ENCODE measurements at regions not wholly inside any gene's neighbourhood (a gene's known extent, or its start where the extent isn't known, plus 50 kb on each side); places are given as distances from the start of the nearest gene placed in this dataset.

GRCh38 chr1:184215274-184215925 is 163.9 kb downstream of the TSEN15 start:
- DNase-seq (ENCODE audit: low read depth in 4 of 4, low spot score in 3 of 4): no peak

- DNase-seq (ENCODE audit: low read depth in 4 of 4, low spot score in 3 of 4): no peak
Measured at GRCh38 chr1:184218458-184219075, 167.0 kb downstream of the TSEN15 start.

- DNase-seq (ENCODE audit: low read depth in 4 of 4, low spot score in 3 of 4): no peak
Measured at GRCh38 chr1:184219414-184219813, 167.4 kb upstream of the C1orf21 start.

- DNase-seq (ENCODE audit: low read depth in 4 of 4, low spot score in 3 of 4): no peak
Measured at GRCh38 chr1:184219883-184220282, 166.9 kb upstream of the C1orf21 start.

GRCh38 chr1:184221087-184221486 is 165.7 kb upstream of the C1orf21 start:
- DNase-seq (ENCODE audit: low read depth in 4 of 4, low spot score in 3 of 4): no peak

- no peak for DNase-seq (ENCODE audit: low read depth in 4 of 4, low spot score in 3 of 4)
Measured at GRCh38 chr1:184222652-184223052, 164.2 kb upstream of the C1orf21 start.

- no peak for DNase-seq (ENCODE audit: low read depth in 4 of 4, low spot score in 3 of 4)
Measured at GRCh38 chr1:184223216-184223615, 163.6 kb upstream of the C1orf21 start.

- DNase-seq (ENCODE audit: low read depth in 4 of 4, low spot score in 3 of 4): no peak
Measured at GRCh38 chr1:184225283-184226099, 161.3 kb upstream of the C1orf21 start.

GRCh38 chr1:184226100-184226487 is 160.7 kb upstream of the C1orf21 start:
- DNase-seq (ENCODE audit: low read depth in 4 of 4, low spot score in 3 of 4): no peak

- DNase-seq (ENCODE audit: low read depth in 4 of 4, low spot score in 3 of 4): no peak
Measured at GRCh38 chr1:184228558-184228957, 158.3 kb upstream of the C1orf21 start.

- no peak for DNase-seq (ENCODE audit: low read depth in 4 of 4, low spot score in 3 of 4)
Measured at GRCh38 chr1:184237588-184237987, 149.2 kb upstream of the C1orf21 start.

GRCh38 chr1:184241446-184241845 is 145.4 kb upstream of the C1orf21 start:
- no peak for DNase-seq (ENCODE audit: low read depth in 4 of 4, low spot score in 3 of 4)

GRCh38 chr1:184242507-184242943 is 144.3 kb upstream of the C1orf21 start:
- DNase-seq (ENCODE audit: low read depth in 4 of 4, low spot score in 3 of 4): no peak

GRCh38 chr1:184244962-184245361 is 141.9 kb upstream of the C1orf21 start:
- no peak for DNase-seq (ENCODE audit: low read depth in 4 of 4, low spot score in 3 of 4)

GRCh38 chr1:184247671-184248070 is 139.2 kb upstream of the C1orf21 start:
- no peak for DNase-seq (ENCODE audit: low read depth in 4 of 4, low spot score in 3 of 4)

- DNase-seq (ENCODE audit: low read depth in 4 of 4, low spot score in 3 of 4): no peak
Measured at GRCh38 chr1:184253921-184254320, 132.9 kb upstream of the C1orf21 start.

GRCh38 chr1:184254849-184255248 is 132.0 kb upstream of the C1orf21 start:
- no peak for DNase-seq (ENCODE audit: low read depth in 4 of 4, low spot score in 3 of 4)

- DNase-seq (ENCODE audit: low read depth in 4 of 4, low spot score in 3 of 4): no peak
Measured at GRCh38 chr1:184255560-184255959, 131.3 kb upstream of the C1orf21 start.

GRCh38 chr1:184257873-184258272 is 129.0 kb upstream of the C1orf21 start:
- DNase-seq (ENCODE audit: low read depth in 4 of 4, low spot score in 3 of 4): no peak

- no peak for DNase-seq (ENCODE audit: low read depth in 4 of 4, low spot score in 3 of 4)
Measured at GRCh38 chr1:184258525-184258924, 128.3 kb upstream of the C1orf21 start.

- no peak for DNase-seq (ENCODE audit: low read depth in 4 of 4, low spot score in 3 of 4)
Measured at GRCh38 chr1:184260382-184260781, 126.4 kb upstream of the C1orf21 start.

- DNase-seq (ENCODE audit: low read depth in 4 of 4, low spot score in 3 of 4): no peak
Measured at GRCh38 chr1:184262109-184262508, 124.7 kb upstream of the C1orf21 start.
